ENCODE measurements at regions not wholly inside any gene's neighbourhood (a gene's known extent, or its start where the extent isn't known, plus 50 kb on each side); places are given as distances from the start of the nearest gene placed in this dataset.
"Not testable (repeated sequence)": the region's sequence is repeated elsewhere in the genome, so short reads cannot be mapped to it uniquely, and the experiment has no call there.

- DNase-seq = peak; percentile 78
Measured at GRCh38 chr17:65360961-65361552, 200.4 kb downstream of the AXIN2 start.

DNA sequence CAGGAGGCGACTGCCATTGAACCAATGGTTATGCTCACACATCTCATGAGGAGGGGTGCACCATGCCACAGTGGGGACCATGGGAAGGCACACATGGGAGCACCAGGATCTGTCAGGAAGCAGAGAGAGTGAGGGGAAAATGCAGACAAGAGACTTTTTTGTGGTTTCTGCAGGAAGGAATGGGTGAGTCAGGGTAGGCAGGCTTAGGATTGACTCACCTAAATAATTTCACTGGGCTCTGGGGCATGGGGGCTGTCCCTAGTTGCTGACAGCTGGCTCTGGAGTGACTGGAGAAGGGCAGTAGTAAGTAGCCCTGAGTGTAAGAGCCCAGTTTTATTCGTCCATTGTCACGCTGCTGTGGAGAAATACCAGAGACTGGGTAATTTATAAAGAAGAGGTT, 202.4 kb downstream of the AXIN2 start:
- DNase-seq = no peak

DNA sequence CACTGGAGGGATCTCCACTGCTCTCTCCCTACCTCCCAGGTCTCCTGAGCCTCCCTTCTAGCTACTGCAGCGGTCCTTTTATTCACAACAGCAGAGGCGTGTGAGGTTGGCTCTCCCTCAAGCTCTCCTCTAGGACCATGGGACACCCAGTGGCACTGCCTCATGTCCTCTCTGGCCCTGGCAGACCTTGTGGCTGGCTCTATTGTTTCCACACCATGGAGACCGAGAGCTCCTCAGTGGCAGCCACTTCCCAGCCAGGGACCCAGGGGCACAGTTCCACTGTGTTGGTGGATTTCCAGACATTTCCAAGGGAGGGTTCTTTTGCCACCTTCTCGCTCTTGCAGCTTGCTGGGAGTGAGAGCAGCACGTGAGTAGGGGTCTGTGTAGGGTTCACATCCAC, 204.9 kb downstream of the AXIN2 start:
- no peak for DNase-seq

- no peak for DNase-seq
Measured at GRCh38 chr17:65355246-65355645, 206.2 kb downstream of the AXIN2 start.

DNA sequence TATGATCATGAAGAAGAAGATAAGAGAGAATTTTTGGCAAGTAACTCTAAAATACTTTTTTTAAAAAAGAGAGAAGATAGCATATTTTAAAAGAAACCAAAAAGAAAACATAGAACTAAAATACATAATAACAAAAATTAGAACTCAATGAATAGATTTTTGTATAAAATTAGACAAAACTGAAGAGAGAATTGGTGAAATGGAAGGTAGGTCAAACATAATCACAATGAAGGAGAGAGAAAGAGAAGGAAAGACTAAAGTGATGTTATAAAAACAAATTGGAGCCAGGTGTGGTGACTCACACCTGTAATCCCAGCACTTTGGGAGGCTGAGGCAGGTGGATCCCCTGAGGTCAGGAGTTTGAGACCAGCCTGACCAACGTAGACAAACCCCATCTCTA, 211.5 kb downstream of the AXIN2 start:
- DNase-seq = no peak

DNA sequence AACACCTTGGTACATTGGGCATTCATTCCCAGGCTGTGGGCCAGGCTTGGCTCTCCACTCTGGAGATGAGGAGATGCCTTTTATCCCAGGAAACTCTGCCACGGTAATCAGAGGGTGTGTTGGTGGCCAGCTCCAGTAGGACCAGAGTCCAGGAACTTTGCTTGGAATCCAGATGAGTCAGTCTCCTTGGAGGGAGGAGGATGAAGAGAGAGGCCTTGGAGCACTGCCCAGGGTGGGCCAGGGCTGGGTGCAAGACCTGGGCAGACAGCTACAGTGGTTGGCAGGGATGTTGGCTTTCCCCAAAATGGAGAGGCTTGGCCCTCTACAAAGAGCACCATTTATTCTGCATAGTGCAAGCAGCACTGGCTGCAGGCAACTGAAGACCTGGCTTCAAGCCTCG, 209.0 kb downstream of the RGS9 start:
- no peak for DNase-seq

GRCh38 chr17:65345261-65346005, 208.3 kb downstream of the RGS9 start:
- DNase-seq = no peak

DNA sequence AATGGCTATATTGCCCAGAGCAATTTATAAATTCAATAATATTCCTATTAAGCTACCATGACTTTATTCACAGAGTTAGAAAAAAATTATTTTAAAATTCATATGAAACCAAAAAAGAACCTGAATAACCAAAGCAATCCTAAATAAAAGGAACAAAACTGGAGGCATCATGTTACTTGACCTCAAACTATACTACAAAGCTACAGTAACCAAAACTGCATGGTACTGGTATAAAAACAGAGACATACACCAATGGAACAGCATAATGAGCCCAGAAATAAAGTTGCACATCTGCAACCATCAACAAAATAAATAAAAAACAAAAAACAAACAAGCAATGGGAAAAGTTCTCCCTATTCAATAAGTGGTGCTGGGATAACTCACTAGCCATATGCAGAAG, 203.2 kb downstream of the RGS9 start:
- no peak for DNase-seq

DNA sequence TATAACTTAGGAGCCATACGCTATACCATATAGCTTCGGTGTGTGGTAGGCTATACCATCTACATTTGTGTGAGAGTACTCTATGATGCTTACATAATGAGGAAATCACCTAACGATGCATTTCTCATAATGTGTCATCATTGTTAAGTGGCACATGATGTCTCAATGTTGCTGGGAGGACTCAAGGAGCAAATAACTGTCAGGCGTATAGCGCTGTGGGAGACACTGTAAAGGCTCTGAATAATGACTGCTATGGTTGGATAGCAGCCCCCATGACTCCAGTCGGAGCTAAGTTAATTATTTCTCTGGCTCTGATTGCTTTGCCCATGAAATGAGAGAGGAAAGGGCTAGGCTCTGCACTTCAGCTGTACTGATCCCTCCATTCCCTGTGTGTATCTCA, 197.2 kb downstream of the RGS9 start:
- no peak for DNase-seq

DNA sequence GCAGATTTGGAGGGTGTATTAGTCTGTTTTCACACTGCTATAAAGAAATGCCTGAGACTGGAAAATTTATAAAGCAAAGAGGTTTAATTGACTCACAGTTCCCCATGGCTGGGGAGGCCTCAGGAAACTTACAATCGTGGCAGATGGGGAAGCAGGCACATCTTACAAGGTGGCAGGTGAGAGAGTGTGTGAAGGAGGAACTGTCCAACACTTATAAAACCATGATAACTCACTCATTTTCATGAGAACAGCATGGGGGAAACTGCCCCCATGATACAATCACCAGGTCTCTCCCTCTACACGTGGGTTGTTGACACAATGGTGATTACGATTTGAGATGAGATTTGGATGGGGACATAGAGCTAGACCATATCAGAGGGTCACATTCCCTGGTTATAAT, 195.6 kb downstream of the RGS9 start:
- no peak for DNase-seq

DNA sequence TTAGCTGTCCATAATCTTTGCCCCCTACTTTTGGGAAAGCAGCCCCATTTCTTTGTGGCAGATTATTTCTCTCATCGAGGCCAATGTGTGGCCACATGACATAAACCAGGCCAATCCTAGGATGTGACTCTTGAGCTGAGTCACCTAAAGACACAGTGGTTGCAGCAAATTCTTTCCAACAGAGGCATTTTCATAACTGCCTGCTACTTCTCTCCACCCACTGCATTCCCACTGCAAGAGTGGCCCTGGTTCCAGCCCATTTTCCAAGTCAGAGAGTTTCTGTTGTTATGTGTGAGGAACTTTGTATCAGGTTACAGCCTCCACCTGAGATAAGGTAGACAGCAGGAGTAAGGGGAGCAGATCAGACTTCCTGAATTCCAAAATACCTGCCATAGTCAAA, 195.2 kb downstream of the RGS9 start:
- no peak for DNase-seq

DNA sequence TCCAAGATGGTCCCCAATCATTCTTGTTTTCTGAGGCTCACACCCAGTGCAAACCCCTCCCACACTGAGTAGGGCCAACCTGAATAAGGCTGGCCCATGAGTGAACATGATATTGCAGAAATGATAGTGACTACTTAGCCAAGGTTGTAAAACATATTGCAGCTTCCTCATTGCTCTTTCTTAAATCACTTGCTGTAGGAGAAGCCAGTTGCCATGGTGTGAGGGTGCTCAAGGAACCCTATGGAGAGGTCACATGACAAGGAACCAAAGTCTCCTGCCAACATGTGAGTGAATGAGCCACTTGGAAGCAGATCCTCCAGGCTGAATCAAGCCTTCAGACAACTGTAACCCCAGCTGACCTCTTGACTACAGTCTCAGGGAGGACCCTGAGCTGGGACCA, 191.4 kb downstream of the RGS9 start:
- DNase-seq = no peak

GRCh38 chr17:65324611-65325342, 187.6 kb downstream of the RGS9 start:
- DNase-seq = no peak

DNA sequence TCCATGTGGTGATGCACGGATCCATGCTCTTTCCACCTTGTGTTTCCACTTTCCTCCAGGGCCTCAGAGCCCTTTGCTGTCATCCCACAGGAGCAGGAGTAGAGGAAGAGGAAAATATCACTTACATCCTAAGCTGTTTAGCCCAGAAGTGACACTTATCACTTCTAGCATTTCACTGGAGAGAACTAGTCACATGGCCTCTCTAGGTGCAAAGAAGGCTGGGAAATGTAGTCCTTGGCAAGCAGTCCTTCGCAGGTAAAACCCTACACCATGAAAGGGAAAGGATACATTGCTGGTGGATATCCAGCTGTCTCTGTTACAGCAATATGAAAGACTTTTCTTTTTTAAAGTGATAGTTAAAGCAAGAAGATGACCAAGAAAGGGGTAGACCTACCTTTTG, 185.9 kb downstream of the RGS9 start:
- DNase-seq = peak; percentile 8

DNA sequence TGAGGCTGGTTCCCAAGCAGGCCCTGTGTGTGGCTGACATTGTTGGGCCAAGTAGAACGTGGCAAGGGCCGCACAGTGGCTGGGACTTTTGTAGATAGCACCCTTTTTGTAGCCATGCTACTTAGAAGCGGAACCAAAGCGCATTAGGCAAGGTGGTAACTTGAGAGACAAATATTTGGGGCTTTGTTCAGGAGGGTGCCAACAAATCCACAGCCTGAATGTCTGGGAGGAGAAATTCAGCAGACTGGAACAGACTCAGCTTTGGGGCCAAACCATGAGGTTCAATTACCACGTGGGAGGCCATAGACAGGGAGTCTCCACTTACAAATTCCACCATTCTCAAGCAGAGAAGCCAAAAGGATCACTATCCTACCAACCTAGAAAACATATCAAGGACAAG, 183.7 kb downstream of the RGS9 start:
- no peak for DNase-seq

GRCh38 chr17:65314212-65314611, 177.0 kb downstream of the RGS9 start:
- no peak for DNase-seq

GRCh38 chr17:65312718-65313377, 175.7 kb downstream of the RGS9 start:
- peak; percentile 79 for DNase-seq

GRCh38 chr17:65311261-65311660, 174.1 kb downstream of the RGS9 start:
- no peak for DNase-seq

- no peak for DNase-seq
Measured at GRCh38 chr17:65307961-65308316, 170.8 kb downstream of the RGS9 start.

DNA sequence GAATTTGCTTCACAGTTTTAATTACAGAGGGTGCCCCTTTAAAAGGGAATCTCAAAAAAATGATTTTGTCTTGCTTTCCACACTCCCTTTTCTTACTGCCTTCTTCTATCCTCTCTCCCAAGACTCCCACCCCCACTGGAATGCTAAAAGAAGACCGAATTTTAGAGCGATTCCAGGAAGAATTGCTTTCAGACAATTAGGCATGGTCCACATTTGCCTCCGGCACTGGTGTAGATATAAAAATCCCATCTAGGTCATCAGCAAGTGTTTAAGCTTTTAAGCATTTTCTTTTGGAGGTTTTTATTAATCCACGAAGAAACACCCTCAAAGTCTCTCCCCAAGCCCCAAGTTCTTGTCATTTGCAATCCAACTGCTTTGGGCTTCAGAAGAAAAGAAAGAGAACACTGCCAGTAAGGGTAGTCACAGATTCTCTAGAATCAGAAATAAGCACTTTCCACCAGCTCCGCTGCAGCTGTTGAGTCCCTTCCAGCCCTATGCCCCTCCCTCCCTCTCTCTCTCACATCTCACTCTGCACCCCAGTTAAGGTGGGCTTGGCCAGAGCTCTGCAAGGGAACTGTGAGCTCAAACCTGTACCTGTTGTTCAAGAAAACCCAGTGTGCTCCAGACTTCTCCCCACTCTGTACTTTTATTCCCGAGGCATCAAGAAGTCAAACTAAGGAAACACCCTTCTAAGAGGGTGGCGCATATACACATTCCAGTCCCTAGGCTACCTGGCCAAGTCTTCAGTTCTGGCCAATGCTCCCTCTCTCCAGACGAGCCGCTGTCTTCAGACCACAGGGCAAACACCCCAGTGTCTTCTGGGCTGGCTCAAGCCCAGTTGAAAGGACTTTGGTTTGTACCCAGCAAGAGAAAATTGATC, 170.2 kb downstream of the RGS9 start:
- no peak for DNase-seq

DNA sequence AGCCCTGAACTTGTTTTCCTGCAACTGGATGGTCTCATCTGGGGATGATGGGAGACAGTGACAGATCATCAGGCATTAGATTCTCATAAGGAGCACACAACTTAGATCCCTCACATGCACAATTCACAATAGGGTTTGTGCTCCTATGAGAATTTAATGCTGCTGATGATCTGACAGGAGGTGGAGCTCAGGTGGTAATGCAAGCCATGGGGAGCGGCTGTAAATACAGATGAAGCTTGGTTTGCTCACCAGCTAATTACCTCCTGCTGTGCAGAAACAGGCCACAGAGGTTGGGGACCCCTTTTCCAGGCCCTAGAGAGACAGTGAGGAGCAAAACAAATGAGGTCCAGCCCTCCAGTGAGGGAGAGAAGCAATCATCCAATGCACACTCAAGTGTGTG, 168.6 kb downstream of the RGS9 start:
- DNase-seq = no peak

DNA sequence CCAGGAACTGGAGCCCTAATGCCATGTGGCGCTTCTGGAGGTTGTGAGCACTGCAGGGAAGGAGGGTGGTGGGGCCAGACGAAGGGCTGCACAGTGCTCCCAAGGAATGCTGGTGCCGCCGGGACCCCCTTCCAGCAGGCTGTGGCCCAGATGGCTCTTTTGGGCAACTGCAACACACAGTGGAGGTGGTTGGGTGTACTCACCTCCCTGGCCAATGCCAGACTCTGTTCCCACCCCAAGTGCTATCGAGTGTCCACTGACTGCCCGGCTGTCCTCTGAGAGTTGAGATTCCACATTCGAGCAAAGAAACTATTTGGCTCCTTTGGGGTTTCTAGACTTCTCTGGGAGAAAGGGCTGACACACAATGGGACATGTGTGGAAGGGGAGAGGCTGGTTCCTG, 167.9 kb downstream of the RGS9 start:
- DNase-seq = no peak

- DNase-seq = not testable (repeated sequence)
Measured at GRCh38 chr17:65301882-65302281, 164.7 kb downstream of the RGS9 start.

All from NCI-H69 (cell line).